GM21447 (cell line): ENCODE measurements at regions not wholly inside any gene's neighbourhood (a gene's known extent, or its start where the extent isn't known, plus 50 kb on each side); places are given as distances from the start of the nearest gene placed in this dataset.
"Not testable (repeated sequence)": the region's sequence is repeated elsewhere in the genome, so short reads cannot be mapped to it uniquely, and the experiment has no call there.

Experiments used
- ATAC-seq: cut with Tn5 transposase; IDR thresholded peaks from one replicate; pipeline ENCODE4 v1.9.1; 2021; ENCODE audit not compliant: unreplicated experiment

- ATAC-seq, result no peak
Measured at GRCh38 chr5:111948092-111948841, 191.3 kb upstream of the NREP start.

GRCh38 chr5:111946556-111946955, 189.6 kb upstream of the NREP start:
- no peak for ATAC-seq

- no peak for ATAC-seq
Measured at GRCh38 chr5:111945535-111945934, 188.5 kb upstream of the NREP start.

- ATAC-seq, result no peak
Measured at GRCh38 chr5:111942661-111943401, 185.8 kb upstream of the NREP start.

GRCh38 chr5:111942201-111942600, 185.2 kb upstream of the NREP start:
- ATAC-seq, result no peak

- no peak for ATAC-seq
Measured at GRCh38 chr5:111937094-111937493, 180.1 kb upstream of the NREP start.

- ATAC-seq, result no peak
Measured at GRCh38 chr5:111935835-111936234, 178.8 kb upstream of the NREP start.

GRCh38 chr5:111935009-111935408, 178.0 kb upstream of the NREP start:
- no peak for ATAC-seq

- ATAC-seq, result no peak
Measured at GRCh38 chr5:111934511-111934910, 177.5 kb upstream of the NREP start.

GRCh38 chr5:111933086-111933485, 176.1 kb upstream of the NREP start:
- ATAC-seq, result no peak

- ATAC-seq, result no peak
Measured at GRCh38 chr5:111932628-111933027, 175.6 kb upstream of the NREP start.

- no peak for ATAC-seq
Measured at GRCh38 chr5:111932199-111932598, 175.2 kb upstream of the NREP start.

GRCh38 chr5:111931655-111932054, 174.7 kb upstream of the NREP start:
- ATAC-seq, result no peak

GRCh38 chr5:111930905-111931461, 174.0 kb upstream of the NREP start:
- no peak for ATAC-seq

GRCh38 chr5:111930449-111930848, 173.5 kb upstream of the NREP start:
- ATAC-seq, result no peak

GRCh38 chr5:111929867-111930266, 172.9 kb upstream of the NREP start:
- ATAC-seq, result no peak

- no peak for ATAC-seq
Measured at GRCh38 chr5:111929261-111929660, 172.3 kb upstream of the NREP start.

- no peak for ATAC-seq
Measured at GRCh38 chr5:111928511-111928910, 171.5 kb upstream of the NREP start.

GRCh38 chr5:111927191-111927590, 170.2 kb upstream of the NREP start:
- no peak for ATAC-seq

GRCh38 chr5:111926026-111926425, 169.0 kb upstream of the NREP start:
- no peak for ATAC-seq

GRCh38 chr5:111922344-111922743, 165.3 kb upstream of the NREP start:
- no peak for ATAC-seq

GRCh38 chr5:111921691-111922090, 164.7 kb upstream of the NREP start:
- ATAC-seq, result not testable (repeated sequence)
